ENCODE measurements at regions not wholly inside any gene's neighbourhood (a gene's known extent, or its start where the extent isn't known, plus 50 kb on each side); places are given as distances from the start of the nearest gene placed in this dataset.

- H3K27ac ChIP-seq (ENCODE audit: insufficient read depth, low read length, poor library complexity, severe bottlenecking) = no peak overlapping the region
- DNase-seq = no peak
- H3K9me3 ChIP-seq (ENCODE audit: control insufficient read depth, low read length) = no peaks in the 10 kb centered on the region
- no peak overlapping the region for H3K4me3 ChIP-seq (ENCODE audit: insufficient read depth, low read depth, low read length, poor library complexity, severe bottlenecking)
- H3K27me3 ChIP-seq (replicated peaks; ENCODE audit: control insufficient read depth, insufficient read depth, low read length, poor library complexity, severe bottlenecking) = no peaks in the 10 kb centered on the region
- H3K36me3 ChIP-seq (ENCODE audit: control insufficient read depth, insufficient read depth, low read length) = no peaks in the 10 kb centered on the region
- no peaks in the 10 kb centered on the region for H3K4me1 ChIP-seq (ENCODE audit: control insufficient read depth, insufficient read depth, low read length, poor library complexity, severe bottlenecking)
These were observed 153.1 kb downstream of the LACC1 start for GRCh38 chr13:44032802-44033201.

- no peaks in the 10 kb centered on the region for H3K4me1 ChIP-seq (ENCODE audit: control insufficient read depth, insufficient read depth, low read length, poor library complexity, severe bottlenecking)
- no peaks in the 10 kb centered on the region for H3K9me3 ChIP-seq (ENCODE audit: control insufficient read depth, low read length)
- no peaks in the 10 kb centered on the region for H3K27me3 ChIP-seq (replicated peaks; ENCODE audit: control insufficient read depth, insufficient read depth, low read length, poor library complexity, severe bottlenecking)
- no peak overlapping the region for H3K4me3 ChIP-seq (ENCODE audit: insufficient read depth, low read depth, low read length, poor library complexity, severe bottlenecking)
- H3K27ac ChIP-seq (ENCODE audit: insufficient read depth, low read length, poor library complexity, severe bottlenecking) = no peak overlapping the region
- DNase-seq = no peak
- H3K36me3 ChIP-seq (ENCODE audit: control insufficient read depth, insufficient read depth, low read length) = no peaks in the 10 kb centered on the region
These were observed 155.7 kb downstream of the LACC1 start for GRCh38 chr13:44035400-44035799.

DNA sequence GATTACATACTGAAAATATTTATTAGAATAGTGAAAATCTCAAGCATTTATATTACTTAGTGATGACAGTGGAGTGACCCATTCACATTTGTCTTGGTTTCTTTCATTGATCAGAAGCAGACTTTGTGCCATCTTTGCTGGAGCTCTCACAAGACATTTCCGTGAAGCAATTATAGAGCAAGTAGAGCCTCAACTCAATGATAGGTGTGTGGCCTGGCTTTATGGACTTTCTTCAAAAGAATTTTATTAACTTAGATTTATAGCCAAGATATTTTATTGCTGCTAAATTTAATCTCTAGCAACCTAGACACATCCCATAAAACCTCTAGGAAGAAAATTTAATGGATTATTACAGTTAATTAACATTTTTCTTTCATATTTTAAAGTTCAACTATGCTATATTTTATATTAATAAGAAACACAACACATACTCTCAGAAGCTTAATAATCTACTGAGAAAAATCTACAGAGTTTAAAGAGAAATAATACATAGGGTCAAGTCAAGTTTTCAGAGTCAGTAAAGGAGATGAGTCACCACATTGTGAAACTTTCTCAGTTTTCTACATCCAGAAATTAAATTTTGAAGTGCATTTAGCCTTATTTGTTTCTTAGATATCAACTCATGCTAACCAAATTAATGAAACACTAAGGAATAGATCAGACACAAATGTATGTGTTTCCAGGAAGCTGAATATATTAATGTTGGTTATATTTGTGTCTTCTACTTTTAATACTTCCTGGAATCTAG, 160.5 kb downstream of the LACC1 start:
- H3K27me3 ChIP-seq (replicated peaks; ENCODE audit: control insufficient read depth, insufficient read depth, low read length, poor library complexity, severe bottlenecking) = no peaks in the 10 kb centered on the region
- no peaks in the 10 kb centered on the region for H3K9me3 ChIP-seq (ENCODE audit: control insufficient read depth, low read length)
- no peaks in the 10 kb centered on the region for H3K36me3 ChIP-seq (ENCODE audit: control insufficient read depth, insufficient read depth, low read length)
- no peak for DNase-seq
- H3K4me3 ChIP-seq (ENCODE audit: insufficient read depth, low read depth, low read length, poor library complexity, severe bottlenecking) = no peak overlapping the region
- no peaks in the 10 kb centered on the region for H3K4me1 ChIP-seq (ENCODE audit: control insufficient read depth, insufficient read depth, low read length, poor library complexity, severe bottlenecking)
- H3K27ac ChIP-seq (ENCODE audit: insufficient read depth, low read length, poor library complexity, severe bottlenecking) = no peak overlapping the region

GRCh38 chr13:44040818-44041100, 161.1 kb downstream of the LACC1 start:
- Histone ChIP-seq H3K4me3 (ENCODE audit: insufficient read depth, low read depth, low read length, poor library complexity, severe bottlenecking) (no peak overlapping the region), H3K36me3 (ENCODE audit: control insufficient read depth, insufficient read depth, low read length) (no peaks in the 10 kb centered on the region), H3K9me3 (ENCODE audit: control insufficient read depth, low read length) (no peaks in the 10 kb centered on the region), H3K4me1 (ENCODE audit: control insufficient read depth, insufficient read depth, low read length, poor library complexity, severe bottlenecking) (no peaks in the 10 kb centered on the region), H3K27ac (ENCODE audit: insufficient read depth, low read length, poor library complexity, severe bottlenecking) (no peak overlapping the region), H3K27me3 (replicated peaks; ENCODE audit: control insufficient read depth, insufficient read depth, low read length, poor library complexity, severe bottlenecking) (no peaks in the 10 kb centered on the region)
- DNase-seq = no peak

DNA sequence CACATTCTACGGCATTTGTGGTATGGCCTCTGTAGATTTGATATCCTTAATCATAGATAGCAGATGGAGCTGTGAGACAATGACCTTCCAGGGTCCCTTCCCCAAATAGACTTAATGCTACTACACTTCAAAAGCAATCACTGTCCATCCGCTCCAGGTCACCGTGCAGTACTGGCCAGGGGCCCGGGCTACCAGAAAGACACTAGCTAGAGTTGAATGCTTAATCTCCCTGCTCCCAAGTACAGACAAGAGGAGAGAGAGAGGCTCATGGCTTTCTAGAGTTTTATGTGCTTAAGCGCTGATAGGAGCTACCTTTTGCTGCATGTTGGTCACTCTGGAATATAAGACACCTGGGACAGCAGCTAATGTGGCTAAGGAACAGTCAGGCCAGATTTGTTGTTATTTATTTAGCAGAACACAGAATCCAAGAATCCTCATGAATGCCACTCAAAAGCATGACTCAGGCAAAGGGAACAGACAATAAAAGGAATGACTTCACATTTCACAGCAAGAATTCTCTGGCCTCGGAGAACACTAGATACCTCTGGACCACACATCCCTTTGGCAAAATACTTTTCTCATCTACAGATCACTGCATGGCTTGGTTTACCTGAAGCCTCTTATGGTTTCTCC, 165.0 kb downstream of the LACC1 start:
- no peak overlapping the region for H3K27ac ChIP-seq (ENCODE audit: insufficient read depth, low read length, poor library complexity, severe bottlenecking)
- no peaks in the 10 kb centered on the region for H3K4me1 ChIP-seq (ENCODE audit: control insufficient read depth, insufficient read depth, low read length, poor library complexity, severe bottlenecking)
- H3K9me3 ChIP-seq (ENCODE audit: control insufficient read depth, low read length) = no peaks in the 10 kb centered on the region
- H3K36me3 ChIP-seq (ENCODE audit: control insufficient read depth, insufficient read depth, low read length) = no peaks in the 10 kb centered on the region
- H3K4me3 ChIP-seq (ENCODE audit: insufficient read depth, low read depth, low read length, poor library complexity, severe bottlenecking) = no peak overlapping the region
- DNase-seq = no peak
- no peaks in the 10 kb centered on the region for H3K27me3 ChIP-seq (replicated peaks; ENCODE audit: control insufficient read depth, insufficient read depth, low read length, poor library complexity, severe bottlenecking)

DNA sequence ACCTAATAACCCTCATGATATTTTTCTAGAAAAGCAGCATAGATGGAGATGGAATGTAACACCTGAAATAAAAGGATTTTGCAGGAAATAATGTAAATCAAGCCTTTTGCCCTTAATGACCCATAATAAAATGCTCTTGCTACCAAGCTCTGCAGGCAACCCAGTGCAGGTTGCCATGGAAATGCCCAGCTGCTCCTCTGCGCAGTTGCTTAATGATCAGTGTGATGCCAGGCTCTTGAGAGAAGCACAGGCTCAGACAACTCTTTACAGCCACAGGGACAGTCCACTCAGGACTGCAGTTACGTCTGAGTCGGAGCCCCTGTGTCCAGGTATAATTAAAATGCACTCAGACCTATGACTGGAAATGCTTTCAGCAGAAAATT, 165.5 kb downstream of the LACC1 start:
- Histone ChIP-seq H3K4me3 (ENCODE audit: insufficient read depth, low read depth, low read length, poor library complexity, severe bottlenecking) (no peak overlapping the region), H3K36me3 (ENCODE audit: control insufficient read depth, insufficient read depth, low read length) (no peaks in the 10 kb centered on the region), H3K9me3 (ENCODE audit: control insufficient read depth, low read length) (no peaks in the 10 kb centered on the region), H3K27ac (ENCODE audit: insufficient read depth, low read length, poor library complexity, severe bottlenecking) (no peak overlapping the region), H3K4me1 (ENCODE audit: control insufficient read depth, insufficient read depth, low read length, poor library complexity, severe bottlenecking) (no peaks in the 10 kb centered on the region), H3K27me3 (replicated peaks; ENCODE audit: control insufficient read depth, insufficient read depth, low read length, poor library complexity, severe bottlenecking) (no peaks in the 10 kb centered on the region)
- DNase-seq = no peak

- Histone ChIP-seq H3K9me3 (ENCODE audit: control insufficient read depth, low read length) (no peaks in the 10 kb centered on the region), H3K36me3 (ENCODE audit: control insufficient read depth, insufficient read depth, low read length) (no peaks in the 10 kb centered on the region), H3K4me1 (ENCODE audit: control insufficient read depth, insufficient read depth, low read length, poor library complexity, severe bottlenecking) (no peaks in the 10 kb centered on the region), H3K27ac (ENCODE audit: insufficient read depth, low read length, poor library complexity, severe bottlenecking) (no peak overlapping the region), H3K27me3 (replicated peaks; ENCODE audit: control insufficient read depth, insufficient read depth, low read length, poor library complexity, severe bottlenecking) (no peaks in the 10 kb centered on the region), H3K4me3 (ENCODE audit: insufficient read depth, low read depth, low read length, poor library complexity, severe bottlenecking) (no peak overlapping the region)
- no peak for DNase-seq
These were observed 166.7 kb downstream of the LACC1 start for GRCh38 chr13:44046428-44046827.

- H3K4me1 ChIP-seq (ENCODE audit: control insufficient read depth, insufficient read depth, low read length, poor library complexity, severe bottlenecking) = no peaks in the 10 kb centered on the region
- no peak overlapping the region for H3K4me3 ChIP-seq (ENCODE audit: insufficient read depth, low read depth, low read length, poor library complexity, severe bottlenecking)
- H3K9me3 ChIP-seq (ENCODE audit: control insufficient read depth, low read length) = no peaks in the 10 kb centered on the region
- no peaks in the 10 kb centered on the region for H3K27me3 ChIP-seq (replicated peaks; ENCODE audit: control insufficient read depth, insufficient read depth, low read length, poor library complexity, severe bottlenecking)
- no peak overlapping the region for H3K27ac ChIP-seq (ENCODE audit: insufficient read depth, low read length, poor library complexity, severe bottlenecking)
- no peak for DNase-seq
- H3K36me3 ChIP-seq (ENCODE audit: control insufficient read depth, insufficient read depth, low read length) = no peaks in the 10 kb centered on the region
These were observed 168.6 kb downstream of the LACC1 start for GRCh38 chr13:44048326-44048725.

- H3K27ac ChIP-seq (ENCODE audit: insufficient read depth, low read length, poor library complexity, severe bottlenecking) = no peak overlapping the region
- DNase-seq = no peak
- H3K9me3 ChIP-seq (ENCODE audit: control insufficient read depth, low read length) = no peaks in the 10 kb centered on the region
These were observed 169.6 kb downstream of the LACC1 start for GRCh38 chr13:44049081-44049945.

GRCh38 chr13:44050450-44051063, 170.9 kb downstream of the LACC1 start:
- Histone ChIP-seq H3K36me3 (ENCODE audit: control insufficient read depth, insufficient read depth, low read length) (no peaks in the 10 kb centered on the region), H3K27ac (ENCODE audit: insufficient read depth, low read length, poor library complexity, severe bottlenecking) (no peak overlapping the region), H3K27me3 (replicated peaks; ENCODE audit: control insufficient read depth, insufficient read depth, low read length, poor library complexity, severe bottlenecking) (peaks cover 6% of the 10 kb centered on the region), H3K4me3 (ENCODE audit: insufficient read depth, low read depth, low read length, poor library complexity, severe bottlenecking) (no peak overlapping the region), H3K4me1 (ENCODE audit: control insufficient read depth, insufficient read depth, low read length, poor library complexity, severe bottlenecking) (no peaks in the 10 kb centered on the region), H3K9me3 (ENCODE audit: control insufficient read depth, low read length) (no peaks in the 10 kb centered on the region)
- DNase-seq = no peak

More at GRCh38 chr13:44049081-44049945, 169.6 kb downstream of the LACC1 start:
- no peaks in the 10 kb centered on the region for H3K36me3 ChIP-seq (ENCODE audit: control insufficient read depth, insufficient read depth, low read length)
- no peaks in the 10 kb centered on the region for H3K27me3 ChIP-seq (replicated peaks; ENCODE audit: control insufficient read depth, insufficient read depth, low read length, poor library complexity, severe bottlenecking)
- H3K4me3 ChIP-seq (ENCODE audit: insufficient read depth, low read depth, low read length, poor library complexity, severe bottlenecking) = no peak overlapping the region
- H3K4me1 ChIP-seq (ENCODE audit: control insufficient read depth, insufficient read depth, low read length, poor library complexity, severe bottlenecking) = no peaks in the 10 kb centered on the region
